Neuronal stem cell (in vitro differentiated cells): ENCODE measurements at regions not wholly inside any gene's neighbourhood (a gene's known extent, or its start where the extent isn't known, plus 50 kb on each side); places are given as distances from the start of the nearest gene placed in this dataset.
A peak's percentile ranks its signal among the peaks of the same experiment; 100 is the strongest.

ENCODE experiments used
- DNase-seq: peaks from one replicate; pipeline ENCODE4 v3.0.0-alpha.2; 2013; ENCODE audit warnings: low spot score
- H2AFZ ChIP-seq: one replicate; pipeline ENCODE4 v1.6.1; 2013; ENCODE audit warnings: mild to moderate bottlenecking, low read length, inconsistent platforms
- H2AK5ac ChIP-seq: 2 replicates; pipeline ENCODE4 v1.6.1; 2013; ENCODE audit warnings: low read depth, mild to moderate bottlenecking, inconsistent platforms, low read length, moderate library complexity, mixed read lengths
- H2BK120ac ChIP-seq: 2 replicates; pipeline ENCODE4 v1.6.1; 2013; ENCODE audit warnings: low read depth, mild to moderate bottlenecking, inconsistent platforms, low read length, moderate library complexity, mixed read lengths
- H2BK12ac ChIP-seq: one replicate; pipeline ENCODE4 v1.6.1; 2013; ENCODE audit warnings: low read length, inconsistent platforms
- H2BK15ac ChIP-seq: 2 replicates; pipeline ENCODE4 v1.6.1; 2013; ENCODE audit warnings: mild to moderate bottlenecking, low read length, inconsistent platforms, mixed read lengths
- H2BK5ac ChIP-seq: one replicate; pipeline ENCODE4 v1.6.1; 2013; ENCODE audit warnings: inconsistent platforms, mild to moderate bottlenecking, low read length, moderate library complexity
- H3K14ac ChIP-seq: one replicate; pipeline ENCODE4 v1.6.1; 2013; ENCODE audit warnings: low read length, inconsistent platforms
- H3K18ac ChIP-seq: 2 replicates; pipeline ENCODE4 v1.6.1; 2013; ENCODE audit warnings: low read length, inconsistent platforms
- H3K23ac ChIP-seq: 2 replicates; pipeline ENCODE4 v1.6.1; 2013; ENCODE audit warnings: low read depth, mild to moderate bottlenecking, mixed read lengths, low read length, inconsistent platforms; ENCODE audit not compliant: poor library complexity
- H3K27ac ChIP-seq: replicated peaks from 3 replicates; pipeline ENCODE4 v1.5.1; 2013; ENCODE audit warnings: low read length, inconsistent platforms
- H3K27me3 ChIP-seq, 3 experiments: 2 replicates each; pipeline ENCODE4 v1.6.1; 2013; ENCODE audit warnings: low read length in 3 of 3, mild to moderate bottlenecking in 2 of 3, inconsistent platforms in 1 of 3, low read depth in 1 of 3, mixed read lengths in 1 of 3, moderate library complexity in 1 of 3; ENCODE audit not compliant: control insufficient read depth in 3 of 3, insufficient read depth in 3 of 3
- H3K36me3 ChIP-seq, 2 donors: replicated peaks in 1 of 2; 2 replicates each; pipeline ENCODE4 v1.6.1; 2013; ENCODE audit warnings: low read length in 2 of 2; ENCODE audit not compliant: control insufficient read depth in 2 of 2, insufficient read depth in 2 of 2
- H3K4ac ChIP-seq: 2 replicates; pipeline ENCODE4 v1.6.1; 2013; ENCODE audit warnings: inconsistent platforms, mild to moderate bottlenecking, low read length, moderate library complexity
- H3K4me1 ChIP-seq, 2 donors: 1 replicate in 1 of 2; 2 replicates in 1 of 2; pipeline ENCODE4 v1.6.1; 2013; ENCODE audit warnings: low read length in 2 of 2, low read depth in 1 of 2; ENCODE audit not compliant: control insufficient read depth in 2 of 2, insufficient read depth in 1 of 2
- H3K4me2 ChIP-seq: one replicate; pipeline ENCODE4 v1.6.1; 2013; ENCODE audit warnings: mild to moderate bottlenecking, low read length, inconsistent platforms; ENCODE audit not compliant: insufficient read depth, poor library complexity, severe bottlenecking
- H3K4me3 ChIP-seq, 2 donors: 2 replicates each; pipeline ENCODE4 v1.5.1; 2013; ENCODE audit warnings: low read length in 2 of 2, mild to moderate bottlenecking in 2 of 2, inconsistent platforms in 1 of 2, moderate library complexity in 1 of 2
- H3K79me1 ChIP-seq: one replicate; pipeline ENCODE4 v1.6.1; 2013; ENCODE audit warnings: low read depth, mild to moderate bottlenecking, inconsistent platforms, low read length, moderate library complexity
- H3K9ac ChIP-seq: one replicate; pipeline ENCODE4 v1.6.1; 2013; ENCODE audit warnings: mild to moderate bottlenecking, low read depth, low read length, inconsistent platforms; ENCODE audit not compliant: poor library complexity
- H3K9me3 ChIP-seq, 2 donors: replicated peaks in 1 of 2; 2 replicates each; pipeline versions ENCODE3 to v1.6.1; 2013; ENCODE audit warnings: low read length in 2 of 2, mild to moderate bottlenecking in 2 of 2, inconsistent platforms in 1 of 2, low read depth in 1 of 2, mixed read lengths in 1 of 2, moderate library complexity in 1 of 2; ENCODE audit not compliant: control insufficient read depth in 2 of 2, insufficient read depth in 1 of 2
- H4K8ac ChIP-seq: one replicate; pipeline ENCODE4 v1.6.1; 2013; ENCODE audit warnings: low read depth, mild to moderate bottlenecking, inconsistent platforms, low read length, moderate library complexity
- H4K91ac ChIP-seq: one replicate; pipeline ENCODE4 v1.6.1; 2013; ENCODE audit warnings: low read length, low read depth, mild to moderate bottlenecking, inconsistent platforms; ENCODE audit not compliant: poor library complexity
- WGBS, 2 donors: extraction: QIAGEN DNeasy Blood & Tissue Kit; methylation state at CpG; one replicate each; pipeline ENCODE4 v1.1.7; 2013; ENCODE audit warnings: missing lambda C conversion rate in 2 of 2, mixed read lengths in 1 of 2; ENCODE audit not compliant: insufficient read length in 2 of 2, insufficient replicate concordance in 1 of 2; ENCODE audit errors: extremely low coverage in 2 of 2; 5-methylcytosine and 5-hydroxymethylcytosine counted together

- Histone ChIP-seq H2BK120ac (no peak overlapping the region), H2BK12ac (no peak overlapping the region), H3K4ac (no peak overlapping the region), H4K91ac (no peak overlapping the region), H3K4me3 (no peak overlapping the region), H3K23ac (no peak overlapping the region), H2BK15ac (no peak overlapping the region), H3K36me3 (no peaks in the 10 kb centered on the region), H3K9me3 (no peaks in the 10 kb centered on the region), H3K4me1 (peaks cover 0 to 8% of the 10 kb centered on the region in 2 donors), H3K27ac (no peak overlapping the region), H3K27me3 (no peaks in the 10 kb centered on the region), H3K79me1 (no peaks in the 10 kb centered on the region), H3K9ac (no peak overlapping the region), H2AFZ (no peak overlapping the region), H3K14ac (no peak overlapping the region), H3K18ac (no peak overlapping the region), H4K8ac (no peak overlapping the region), H3K4me2 (no peak overlapping the region), H2BK5ac (no peak overlapping the region), H2AK5ac (no peak overlapping the region)
- DNase-seq, result no peak
Observed at GRCh38 chr6:137692806-137693205, 174.3 kb upstream of the TNFAIP3 start.

- DNase-seq, result no peak
- Histone ChIP-seq H3K27me3 (no peaks in the 10 kb centered on the region), H2BK5ac (no peak overlapping the region), H3K23ac (no peak overlapping the region), H3K36me3 (no peaks in the 10 kb centered on the region), H3K4me2 (no peak overlapping the region), H2BK120ac (no peak overlapping the region), H2AFZ (no peak overlapping the region), H4K8ac (no peak overlapping the region), H3K4me3 (no peak overlapping the region), H2AK5ac (no peak overlapping the region), H3K4me1 (peaks cover 0 to 8% of the 10 kb centered on the region in 2 donors), H2BK15ac (no peak overlapping the region), H3K18ac (no peak overlapping the region), H4K91ac (no peak overlapping the region), H3K14ac (no peak overlapping the region), H3K27ac (no peak overlapping the region), H3K9me3 (no peaks in the 10 kb centered on the region), H3K9ac (no peak overlapping the region), H2BK12ac (no peak overlapping the region), H3K79me1 (no peaks in the 10 kb centered on the region), H3K4ac (no peak overlapping the region)
- no CpG with 5 or more reads among the region's 1 CpG for WGBS, 2 donors
Observed at GRCh38 chr6:137693711-137694110, 173.3 kb upstream of the TNFAIP3 start.

GRCh38 chr6:137696765-137697164, 170.3 kb upstream of the TNFAIP3 start:
- Histone ChIP-seq H2AFZ (no peak overlapping the region), H2BK5ac (no peak overlapping the region), H3K14ac (no peak overlapping the region), H4K8ac (no peak overlapping the region), H3K4me1 (peaks cover 0 to 8% of the 10 kb centered on the region in 2 donors), H3K4me3 (no peak overlapping the region), H3K4ac (no peak overlapping the region), H2AK5ac (no peak overlapping the region), H3K23ac (no peak overlapping the region), H3K27me3 (peaks cover 0 to 7% (median 0%) of the 10 kb centered on the region in 3 experiments), H3K9me3 (peaks cover 0 to under 1% of the 10 kb centered on the region in 2 donors), H3K27ac (no peak overlapping the region), H3K4me2 (no peak overlapping the region), H2BK15ac (no peak overlapping the region), H4K91ac (no peak overlapping the region), H2BK12ac (no peak overlapping the region), H3K9ac (no peak overlapping the region), H2BK120ac (no peak overlapping the region), H3K36me3 (no peaks in the 10 kb centered on the region), H3K18ac (no peak overlapping the region), H3K79me1 (no peaks in the 10 kb centered on the region)
- DNase-seq, result no peak
- no CpG with 5 or more reads among the region's 4 CpGs for WGBS, 2 donors

GRCh38 chr6:137697267-137697938, 169.7 kb upstream of the TNFAIP3 start:
- H3K18ac ChIP-seq, result no peak overlapping the region
- no peak overlapping the region for H2BK12ac ChIP-seq
- no peaks in the 10 kb centered on the region for H3K36me3 ChIP-seq
- H4K91ac ChIP-seq, result no peak overlapping the region
- peaks cover 0 to 12% (median 0%) of the 10 kb centered on the region in 3 experiments for H3K27me3 ChIP-seq
- DNase-seq, result peak; percentile 20
- no peak overlapping the region for H2AFZ ChIP-seq
- H2AK5ac ChIP-seq, result no peak overlapping the region
- no peak overlapping the region for H3K23ac ChIP-seq
- no peak overlapping the region for H2BK15ac ChIP-seq
- no peak overlapping the region for H2BK5ac ChIP-seq
- H3K9me3 ChIP-seq, result peaks cover 0 to 2% of the 10 kb centered on the region in 2 donors
- H3K27ac ChIP-seq, result peak overlapping the region; percentile 18
- WGBS, 2 donors, result no CpG with 5 or more reads among the region's 2 CpGs
- peaks cover 0 to 8% of the 10 kb centered on the region in 2 donors for H3K4me1 ChIP-seq
- no peak overlapping the region for H4K8ac ChIP-seq
- no peak overlapping the region for H3K14ac ChIP-seq
- H3K4me3 ChIP-seq, result no peak overlapping the region
- H3K4me2 ChIP-seq, result no peak overlapping the region
- no peak overlapping the region for H3K4ac ChIP-seq
- H3K79me1 ChIP-seq, result no peaks in the 10 kb centered on the region
- H2BK120ac ChIP-seq, result no peak overlapping the region
- H3K9ac ChIP-seq, result no peak overlapping the region
